ENCODE measurements at regions not wholly inside any gene's neighbourhood (a gene's known extent, or its start where the extent isn't known, plus 50 kb on each side); places are given as distances from the start of the nearest gene placed in this dataset.
A peak's percentile ranks its signal among the peaks of the same experiment; 100 is the strongest.

GRCh38 chr11:92152245-92152644 lies 72.4 kb upstream of the FAT3 start:
- TF ChIP-seq NFIC (IDR thresholded peaks at IDR 0.05; ENCODE audit: borderline replicate concordance): no peak
- no peak for TF ChIP-seq MAX (IDR thresholded peaks at IDR 0.05; ENCODE audit: low read depth)
- TF ChIP-seq, protein P1, sequence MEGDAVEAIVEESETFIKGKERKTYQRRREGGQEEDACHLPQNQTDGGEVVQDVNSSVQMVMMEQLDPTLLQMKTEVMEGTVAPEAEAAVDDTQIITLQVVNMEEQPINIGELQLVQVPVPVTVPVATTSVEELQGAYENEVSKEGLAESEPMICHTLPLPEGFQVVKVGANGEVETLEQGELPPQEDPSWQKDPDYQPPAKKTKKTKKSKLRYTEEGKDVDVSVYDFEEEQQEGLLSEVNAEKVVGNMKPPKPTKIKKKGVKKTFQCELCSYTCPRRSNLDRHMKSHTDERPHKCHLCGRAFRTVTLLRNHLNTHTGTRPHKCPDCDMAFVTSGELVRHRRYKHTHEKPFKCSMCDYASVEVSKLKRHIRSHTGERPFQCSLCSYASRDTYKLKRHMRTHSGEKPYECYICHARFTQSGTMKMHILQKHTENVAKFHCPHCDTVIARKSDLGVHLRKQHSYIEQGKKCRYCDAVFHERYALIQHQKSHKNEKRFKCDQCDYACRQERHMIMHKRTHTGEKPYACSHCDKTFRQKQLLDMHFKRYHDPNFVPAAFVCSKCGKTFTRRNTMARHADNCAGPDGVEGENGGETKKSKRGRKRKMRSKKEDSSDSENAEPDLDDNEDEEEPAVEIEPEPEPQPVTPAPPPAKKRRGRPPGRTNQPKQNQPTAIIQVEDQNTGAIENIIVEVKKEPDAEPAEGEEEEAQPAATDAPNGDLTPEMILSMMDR (IDR thresholded peaks at IDR 0.05): peak; percentile 12; the same call in 1 of the 2 replicates
- TF ChIP-seq POLR2AphosphoS5 (IDR thresholded peaks at IDR 0.05; ENCODE audit: low read depth, low read length): no peak
- TF ChIP-seq GABPA (IDR thresholded peaks at IDR 0.05; ENCODE audit: low read depth): no peak
- TF ChIP-seq JUND (IDR thresholded peaks at IDR 0.05): no peak
- TF ChIP-seq TAF1 (IDR thresholded peaks at IDR 0.05; ENCODE audit: borderline replicate concordance, low read depth, low read length): no peak
- no peak for TF ChIP-seq RAD21 (IDR thresholded peaks at IDR 0.05; ENCODE audit: low read length)
- TF ChIP-seq USF2 (IDR thresholded peaks at IDR 0.05; ENCODE audit: borderline replicate concordance, low read depth, low read length): no peak
- TF ChIP-seq EP300 (IDR thresholded peaks at IDR 0.05; ENCODE audit: borderline replicate concordance in 1 of 2, low read depth in 1 of 2, low read length in 1 of 2): no peak

Data from SK-N-SH (cell line).